Right lobe of liver (tissue), 6 donors: ENCODE measurements at regions not wholly inside any gene's neighbourhood (a gene's known extent, or its start where the extent isn't known, plus 50 kb on each side); places are given as distances from the start of the nearest gene placed in this dataset.

Experiments
- ATAC-seq, 4 donors: fragments of 200-7000 bp; cut with Tn5 transposase; one replicate each; pipeline ENCODE4 v1.9.1; 2020; ENCODE audit warnings: mild to moderate bottlenecking in 4 of 4, moderate library complexity in 4 of 4
- DNase-seq, 3 donors: peaks; one replicate each; pipeline ENCODE4 v3.0.0-alpha.2; 2020
- H3K27ac ChIP-seq, 3 donors: fragments of 200-600 bp; one replicate each; pipeline ENCODE4 v1.8.0; 2022
- H3K27me3 ChIP-seq, 2 donors: fragments of 200-600 bp; one replicate each; pipeline ENCODE4 v1.8.0; 2022
- H3K36me3 ChIP-seq, 4 donors: fragments of 200-600 bp; sonication (generic) in 1 of 4; one replicate each; pipeline versions ENCODE4 v1.5.1 to v1.8.0; 2017 to 2022; ENCODE audit warnings: control low read depth in 1 of 4
- H3K4me1 ChIP-seq, 4 donors: fragments of 200-600 bp; sonication (generic) in 1 of 4; one replicate each; pipeline versions ENCODE4 v1.5.1 to v1.8.0; 2017 to 2022; ENCODE audit warnings: control low read depth in 1 of 4
- H3K4me3 ChIP-seq, 3 donors: fragments of 200-600 bp; one replicate each; pipeline ENCODE4 v1.8.0; 2022
- H3K9me3 ChIP-seq, 4 donors: fragments of 200-600 bp; sonication (generic) in 1 of 4; one replicate each; pipeline versions ENCODE4 v1.5.1 to v1.8.0; 2017 to 2022; ENCODE audit warnings: control low read depth in 1 of 4
- CTCF ChIP-seq, 4 donors: fragments of 200-600 bp in 3 of 4; fragments of 450-650 bp in 1 of 4; IDR thresholded peaks; one replicate each; pipeline versions ENCODE4 v1.5.1 to v1.8.0; 2016 to 2022; ENCODE audit warnings: antibody characterized with exemption in 4 of 4, mild to moderate bottlenecking in 2 of 4
- POLR2A ChIP-seq: fragments of 450-650 bp; IDR thresholded peaks from one replicate; pipeline ENCODE4 v1.6.1; 2017; ENCODE audit warnings: antibody characterized with exemption, mild to moderate bottlenecking
- whole genome bisulfite sequencing: methylation state at CpG from one replicate; pipeline ENCODE4 v1.1.6; 2018; ENCODE audit warnings: low coverage, low lambda C conversion rate; ENCODE audit not compliant: insufficient coverage; ENCODE audit errors: missing lambda C conversion rate; 5-methylcytosine and 5-hydroxymethylcytosine counted together
- intact Hi-C, 2 donors: fragments of 100-400 bp; cut with DNase I; formaldehyde crosslinking; loops; one replicate each; pipeline versions ENCODE4 v1.11.2 to v1.14.1; 2022
- donor health status: DM: no; HTN: yes; CAD: no.
- donor health status: DM: no; HTN: no; CAD: no.
- donor health status: DM: no; HTN: no; CAD: no.
- donor health status: DM: no; HTN: yes; CAD: no.
- donor health status: DM: no; HTN: yes; CAD: no.

GRCh38 chr1:104460880-104461279, 711.2 kb downstream of the AMY1C start:
- 100% methylated on average over 1 of the region's 1 CpG for WGBS
- no peaks in the 10 kb centered on the region for H3K4me1 ChIP-seq
- no peak for TF ChIP-seq CTCF (IDR thresholded peaks at IDR 0.05)
- TF ChIP-seq POLR2A: no peak
- DNase-seq (no peak), ATAC-seq (no peak)
- no peaks in the 10 kb centered on the region for H3K36me3 ChIP-seq
- no peak overlapping the region for H3K27ac ChIP-seq
- intact Hi-C loops: no loop called here
- H3K9me3 ChIP-seq: no peaks in the 10 kb centered on the region
- no peak overlapping the region for H3K4me3 ChIP-seq
- no peaks in the 10 kb centered on the region for H3K27me3 ChIP-seq

GRCh38 chr1:104463126-104463697, 713.5 kb downstream of the AMY1C start:
- DNase-seq: no peak
- no peak overlapping the region for H3K4me3 ChIP-seq

GRCh38 chr1:104466068-104466467, 716.4 kb downstream of the AMY1C start:
- Histone ChIP-seq H3K4me3 (no peak overlapping the region), H3K9me3 (no peaks in the 10 kb centered on the region), H3K36me3 (no peaks in the 10 kb centered on the region), H3K4me1 (no peaks in the 10 kb centered on the region), H3K27me3 (no peaks in the 10 kb centered on the region), H3K27ac (no peak overlapping the region)
- no peak for DNase-seq
- 85% methylated on average over 8 of the region's 8 CpGs for WGBS
- intact Hi-C loops: no loop called here
- TF ChIP-seq POLR2A (no peak), CTCF (IDR thresholded peaks at IDR 0.05) (no peak)
- ATAC-seq: no peak

More at GRCh38 chr1:104463126-104463697, 713.5 kb downstream of the AMY1C start:
- no peak for TF ChIP-seq CTCF (IDR thresholded peaks at IDR 0.05)
- TF ChIP-seq POLR2A: no peak
- Histone ChIP-seq H3K36me3 (no peaks in the 10 kb centered on the region), H3K27me3 (no peaks in the 10 kb centered on the region), H3K4me1 (no peaks in the 10 kb centered on the region), H3K27ac (no peak overlapping the region), H3K9me3 (no peaks in the 10 kb centered on the region)
- WGBS: 79% methylated on average over 8 of the region's 12 CpGs
- no peak for ATAC-seq
- intact Hi-C loops: no loop called here

GRCh38 chr1:104467590-104467989, 717.9 kb downstream of the AMY1C start:
- 16% methylated on average over 4 of the region's 5 CpGs for WGBS
- Histone ChIP-seq H3K27me3 (no peaks in the 10 kb centered on the region), H3K36me3 (no peaks in the 10 kb centered on the region), H3K4me3 (no peak overlapping the region), H3K27ac (no peak overlapping the region), H3K4me1 (no peaks in the 10 kb centered on the region), H3K9me3 (no peaks in the 10 kb centered on the region)
- TF ChIP-seq CTCF (IDR thresholded peaks at IDR 0.05) (no peak), POLR2A (no peak)
- peak in 2 of 4 donors; percentile 13 to 76 for ATAC-seq
- DNase-seq: no peak
- intact Hi-C loops: no loop called here

- Histone ChIP-seq H3K4me1 (no peaks in the 10 kb centered on the region), H3K27me3 (no peaks in the 10 kb centered on the region), H3K36me3 (no peaks in the 10 kb centered on the region), H3K4me3 (no peak overlapping the region), H3K27ac (no peak overlapping the region), H3K9me3 (no peaks in the 10 kb centered on the region)
- TF ChIP-seq CTCF (IDR thresholded peaks at IDR 0.05) (no peak), POLR2A (no peak)
- intact Hi-C loops: no loop called here
- WGBS: 62% methylated on average over 4 of the region's 4 CpGs
- no peak for ATAC-seq
- no peak for DNase-seq
These were observed 718.6 kb downstream of the AMY1C start for GRCh38 chr1:104468282-104468681.
